GM12892 (cell line): ENCODE measurements at regions not wholly inside any gene's neighbourhood (a gene's known extent, or its start where the extent isn't known, plus 50 kb on each side); places are given as distances from the start of the nearest gene placed in this dataset.

ENCODE experiments used
- POLR2A ChIP-seq: IDR thresholded peaks from 2 replicates; pipeline ENCODE4 v1.6.1; 2011; ENCODE audit warnings: low read depth, low read length, control low read depth
- POLR2AphosphoS5 ChIP-seq: IDR thresholded peaks from 2 replicates; pipeline ENCODE4 v1.6.1; 2011; ENCODE audit warnings: low read depth, low read length, control low read depth
- TAF1 ChIP-seq: IDR thresholded peaks from 2 replicates; pipeline ENCODE4 v1.6.1; 2011; ENCODE audit warnings: low read depth, mild to moderate bottlenecking, control low read depth, low read length, borderline replicate concordance

- TF ChIP-seq TAF1 (no peak), POLR2A (no peak), POLR2AphosphoS5 (no peak)
Measured at GRCh38 chr3:31025541-31025940, 131.1 kb upstream of the GADL1 start.
